PC-9 (cell line): ENCODE measurements at regions not wholly inside any gene's neighbourhood (a gene's known extent, or its start where the extent isn't known, plus 50 kb on each side); places are given as distances from the start of the nearest gene placed in this dataset.

Experiments
- BruUV-seq: library from RNA; stranded (reverse); fragments of 400-500 nt; replicated peaks from 2 replicates; lab custom pipeline; 2021; lab: Mats Ljungman, UMichigan
- CTCF ChIA-PET: fragments of 300-600 bp; sonication (Branson Sonifier 250); formaldehyde crosslinking; loops from one replicate; lab custom pipeline; 2022; ENCODE audit warnings: antibody characterized with exemption; lab: Charles Lee
- POLR2A ChIA-PET: fragments of 300-600 bp; sonication (Branson Sonifier 250); formaldehyde crosslinking; loops from one replicate; lab custom pipeline; 2022; ENCODE audit warnings: antibody characterized with exemption; ENCODE audit not compliant: unreplicated experiment; lab: Charles Lee
- DNase-seq, 2 experiments: peaks; one replicate each; pipeline versions ENCODE4 v3.0.0 to v3.0.0-alpha.2; 2015 to 2022; ENCODE audit warnings: mixed read lengths in 1 of 2
- H2AFZ ChIP-seq: fragments of 200-600 bp; sonication (generic); 2 replicates; pipeline ENCODE4 v1.8.1; 2017; ENCODE audit warnings: antibody characterized with exemption
- H3F3A ChIP-seq: fragments of 200-600 bp; sonication (generic); 2 replicates; pipeline ENCODE4 v1.8.1; 2017; ENCODE audit warnings: antibody characterized with exemption, mild to moderate bottlenecking, low read depth; ENCODE audit not compliant: insufficient read depth
- H3K27ac ChIP-seq: fragments of 200-600 bp; sonication (generic); 2 replicates; pipeline ENCODE4 v1.6.1; 2016; ENCODE audit warnings: mixed run types
- H3K27me3 ChIP-seq: fragments of 200-600 bp; sonication (generic); 2 replicates; pipeline ENCODE4 v1.6.1; 2016; ENCODE audit warnings: low read depth, mixed run types; ENCODE audit not compliant: insufficient read depth
- H3K36me3 ChIP-seq: fragments of 200-600 bp; sonication (generic); 2 replicates; pipeline ENCODE4 v1.6.1; 2016; ENCODE audit warnings: low read depth, mixed run types
- H3K4me1 ChIP-seq: fragments of 200-600 bp; sonication (generic); replicated peaks from 2 replicates; pipeline ENCODE4 v1.6.1; 2016; ENCODE audit warnings: mixed run types; ENCODE audit not compliant: insufficient read depth
- H3K4me2 ChIP-seq: fragments of 200-600 bp; sonication (generic); 2 replicates; pipeline ENCODE4 v1.6.1; 2017; ENCODE audit warnings: mixed run types
- H3K4me3 ChIP-seq: fragments of 200-600 bp; sonication (generic); 2 replicates; pipeline ENCODE4 v1.6.1; 2016; ENCODE audit warnings: mixed run types
- H3K79me2 ChIP-seq: fragments of 200-600 bp; sonication (generic); 2 replicates; pipeline ENCODE4 v1.6.1; 2017; ENCODE audit warnings: low read depth, mixed run types
- H3K9me2 ChIP-seq: fragments of 200-600 bp; sonication (generic); 2 replicates; pipeline ENCODE4 v1.8.1; 2017; ENCODE audit warnings: mild to moderate bottlenecking; ENCODE audit not compliant: insufficient read depth
- H3K9me3 ChIP-seq: fragments of 200-600 bp; sonication (generic); 2 replicates; pipeline ENCODE4 v1.8.1; 2016; ENCODE audit warnings: low read depth; ENCODE audit not compliant: insufficient read depth
- H4K20me1 ChIP-seq: fragments of 200-600 bp; sonication (generic); 2 replicates; pipeline ENCODE4 v1.8.1; 2017; ENCODE audit not compliant: insufficient read depth
- CTCF ChIP-seq: fragments of 200-600 bp; sonication (generic); conservative IDR thresholded peaks from 2 replicates; pipeline ENCODE4 v1.6.1; 2017; ENCODE audit warnings: mixed run types, antibody characterized with exemption, mild to moderate bottlenecking, moderate library complexity
- EZH2 ChIP-seq: fragments of 200-600 bp; sonication (generic); IDR thresholded peaks from 2 replicates; pipeline ENCODE4 v1.8.0; 2017; ENCODE audit warnings: antibody characterized with exemption, low read depth
- intact Hi-C: fragments of 100-400 bp; cut with micrococcal nuclease; formaldehyde crosslinking; loops from one replicate; pipeline ENCODE4 v1.10.0; 2022; ENCODE audit not compliant: unreplicated experiment

GRCh38 chr13:63954683-63955082, 2539.0 kb upstream of the PCDH20 start:
- Histone ChIP-seq H3K9me3 (no peaks in the 10 kb centered on the region), H3K4me1 (no peaks in the 10 kb centered on the region), H3K4me3 (no peak overlapping the region), H3K27ac (no peak overlapping the region), H3K9me2 (no peaks in the 10 kb centered on the region), H3K36me3 (no peaks in the 10 kb centered on the region), H3K27me3 (no peaks in the 10 kb centered on the region), H4K20me1 (no peaks in the 10 kb centered on the region), H3K79me2 (no peaks in the 10 kb centered on the region), H3F3A (no peaks in the 10 kb centered on the region; the same call in 1 of the 2 replicates), H2AFZ (no peak overlapping the region), H3K4me2 (no peak overlapping the region)
- no peak for DNase-seq
- BruUV-seq, result no TSS peak
- intact Hi-C loops, result no loop called here
- no peak for TF ChIP-seq CTCF
- TF ChIP-seq EZH2, result no peak
- ChIA-PET POLR2A (interaction anchor here (0.7 kb wide), 1 partner anchor 1611 kb away, joined by 3 read pairs; no protein-coding TSS in a partner anchor), CTCF (no interaction called here)

GRCh38 chr13:63948045-63948444, 2532.4 kb upstream of the PCDH20 start:
- DNase-seq, result no peak

GRCh38 chr13:63944911-63945310, 2529.3 kb upstream of the PCDH20 start:
- no peak overlapping the region for H3K4me3 ChIP-seq
- H3K4me2 ChIP-seq, result no peak overlapping the region
- no peaks in the 10 kb centered on the region for H3K9me2 ChIP-seq
- ChIA-PET CTCF (no interaction called here), POLR2A (no interaction called here)
- BruUV-seq, result no TSS peak
- H4K20me1 ChIP-seq, result no peaks in the 10 kb centered on the region
- no peaks in the 10 kb centered on the region for H3K4me1 ChIP-seq
- intact Hi-C loops, result no loop called here
- TF ChIP-seq EZH2 (no peak), CTCF (no peak)
- DNase-seq, result no peak
- H3K27ac ChIP-seq, result no peak overlapping the region
- H3K36me3 ChIP-seq, result no peaks in the 10 kb centered on the region
- no peaks in the 10 kb centered on the region for H3K27me3 ChIP-seq
- H3F3A ChIP-seq, result no peaks in the 10 kb centered on the region
- no peaks in the 10 kb centered on the region for H3K9me3 ChIP-seq
- no peaks in the 10 kb centered on the region for H3K79me2 ChIP-seq
- no peak overlapping the region for H2AFZ ChIP-seq

More at GRCh38 chr13:63948045-63948444, 2532.4 kb upstream of the PCDH20 start:
- H3K27me3 ChIP-seq, result no peaks in the 10 kb centered on the region
- TF ChIP-seq EZH2, result no peak
- no peak for TF ChIP-seq CTCF
- BruUV-seq, result no TSS peak
- ChIA-PET POLR2A (no interaction called here), CTCF (no interaction called here)
- no peak overlapping the region for H2AFZ ChIP-seq
- H3K79me2 ChIP-seq, result no peaks in the 10 kb centered on the region
- no peaks in the 10 kb centered on the region; the same call in 1 of the 2 replicates for H3F3A ChIP-seq
- H3K4me2 ChIP-seq, result no peak overlapping the region
- no peak overlapping the region for H3K4me3 ChIP-seq
- H4K20me1 ChIP-seq, result no peaks in the 10 kb centered on the region
- H3K9me2 ChIP-seq, result no peaks in the 10 kb centered on the region
- no peak overlapping the region for H3K27ac ChIP-seq
- no peaks in the 10 kb centered on the region for H3K4me1 ChIP-seq
- no peaks in the 10 kb centered on the region for H3K36me3 ChIP-seq
- no peaks in the 10 kb centered on the region for H3K9me3 ChIP-seq
- intact Hi-C loops, result no loop called here
